NB4 (cell line): ENCODE measurements at regions not wholly inside any gene's neighbourhood (a gene's known extent, or its start where the extent isn't known, plus 50 kb on each side); places are given as distances from the start of the nearest gene placed in this dataset.

Source experiments
- MYC ChIP-seq: IDR thresholded peaks from 2 replicates; pipeline ENCODE4 v1.6.1; 2011; ENCODE audit warnings: low read depth, low read length
- POLR2A ChIP-seq: IDR thresholded peaks from 2 replicates; pipeline ENCODE4 v1.6.1; 2011; ENCODE audit warnings: mild to moderate bottlenecking; ENCODE audit not compliant: insufficient read length; ENCODE audit errors: extremely low read depth
- TF ChIP-seq, protein P1 (sequence below): IDR thresholded peaks from one replicate; pipeline ENCODE4 v1.5.1; 2012; ENCODE audit warnings: low read depth, low read length

DNA sequence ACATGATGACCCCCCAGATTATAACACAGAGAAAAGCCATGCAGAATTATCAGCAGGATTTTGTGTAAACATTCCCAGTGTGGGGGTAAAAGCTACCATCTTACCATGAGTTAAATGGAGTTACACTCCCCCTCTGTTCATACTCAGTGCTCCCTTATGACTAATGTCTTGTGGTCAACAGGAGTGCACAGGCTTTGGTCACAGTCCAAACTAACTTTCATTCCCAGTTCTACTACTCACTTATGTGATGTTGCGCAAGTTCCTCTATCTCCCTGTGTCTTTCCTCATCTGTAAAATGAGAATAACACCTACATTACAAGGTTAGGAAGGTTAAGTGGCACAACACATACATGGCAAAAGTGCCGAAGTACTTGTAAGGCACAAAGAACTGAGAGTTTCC, 277.9 kb downstream of the RBM26 start:
- TF ChIP-seq, protein P1, sequence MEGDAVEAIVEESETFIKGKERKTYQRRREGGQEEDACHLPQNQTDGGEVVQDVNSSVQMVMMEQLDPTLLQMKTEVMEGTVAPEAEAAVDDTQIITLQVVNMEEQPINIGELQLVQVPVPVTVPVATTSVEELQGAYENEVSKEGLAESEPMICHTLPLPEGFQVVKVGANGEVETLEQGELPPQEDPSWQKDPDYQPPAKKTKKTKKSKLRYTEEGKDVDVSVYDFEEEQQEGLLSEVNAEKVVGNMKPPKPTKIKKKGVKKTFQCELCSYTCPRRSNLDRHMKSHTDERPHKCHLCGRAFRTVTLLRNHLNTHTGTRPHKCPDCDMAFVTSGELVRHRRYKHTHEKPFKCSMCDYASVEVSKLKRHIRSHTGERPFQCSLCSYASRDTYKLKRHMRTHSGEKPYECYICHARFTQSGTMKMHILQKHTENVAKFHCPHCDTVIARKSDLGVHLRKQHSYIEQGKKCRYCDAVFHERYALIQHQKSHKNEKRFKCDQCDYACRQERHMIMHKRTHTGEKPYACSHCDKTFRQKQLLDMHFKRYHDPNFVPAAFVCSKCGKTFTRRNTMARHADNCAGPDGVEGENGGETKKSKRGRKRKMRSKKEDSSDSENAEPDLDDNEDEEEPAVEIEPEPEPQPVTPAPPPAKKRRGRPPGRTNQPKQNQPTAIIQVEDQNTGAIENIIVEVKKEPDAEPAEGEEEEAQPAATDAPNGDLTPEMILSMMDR: no peak
- TF ChIP-seq POLR2A (no peak), MYC (peak; percentile 55; the same call in 1 of the 2 replicates)
